ENCODE measurements at regions not wholly inside any gene's neighbourhood (a gene's known extent, or its start where the extent isn't known, plus 50 kb on each side); places are given as distances from the start of the nearest gene placed in this dataset.

GRCh38 chr4:125511715-125512114 lies 197.0 kb downstream of the FAT4 start:
- no peak for DNase-seq (ENCODE audit: low read depth in 2 of 2)

- DNase-seq (ENCODE audit: low read depth in 2 of 2): no peak
These were observed 200.3 kb downstream of the FAT4 start for GRCh38 chr4:125515016-125515415.

- DNase-seq (ENCODE audit: low read depth in 2 of 2): peak; percentile 51 to 86
These were observed 203.1 kb downstream of the FAT4 start for GRCh38 chr4:125517831-125518230.

- no peak for DNase-seq (ENCODE audit: low read depth in 2 of 2)
These were observed 203.5 kb downstream of the FAT4 start for GRCh38 chr4:125518281-125518680.

- no peak for DNase-seq (ENCODE audit: low read depth in 2 of 2)
These were observed 204.8 kb downstream of the FAT4 start for GRCh38 chr4:125519371-125520146.

GRCh38 chr4:125520258-125520990 lies 205.7 kb downstream of the FAT4 start:
- DNase-seq (ENCODE audit: low read depth in 2 of 2): peak; percentile 53 to 72

- DNase-seq (ENCODE audit: low read depth in 2 of 2): no peak
These were observed 207.8 kb downstream of the FAT4 start for GRCh38 chr4:125522588-125522987.

- DNase-seq (ENCODE audit: low read depth in 2 of 2): no peak
These were observed 208.2 kb downstream of the FAT4 start for GRCh38 chr4:125522992-125523391.

GRCh38 chr4:125526420-125526819 lies 211.7 kb downstream of the FAT4 start:
- no peak for DNase-seq (ENCODE audit: low read depth in 2 of 2)

GRCh38 chr4:125527681-125528080 lies 212.9 kb downstream of the FAT4 start:
- DNase-seq (ENCODE audit: low read depth in 2 of 2): no peak

GRCh38 chr4:125529071-125529470 lies 214.3 kb downstream of the FAT4 start:
- DNase-seq (ENCODE audit: low read depth in 2 of 2): no peak

- DNase-seq (ENCODE audit: low read depth in 2 of 2): no peak
These were observed 223.9 kb downstream of the FAT4 start for GRCh38 chr4:125538670-125539069.

GRCh38 chr4:125539691-125540090 lies 224.9 kb downstream of the FAT4 start:
- DNase-seq (ENCODE audit: low read depth in 2 of 2): no peak

GRCh38 chr4:125541836-125542385 lies 227.2 kb downstream of the FAT4 start:
- no peak for DNase-seq (ENCODE audit: low read depth in 2 of 2)

- DNase-seq (ENCODE audit: low read depth in 2 of 2): no peak
These were observed 231.5 kb downstream of the FAT4 start for GRCh38 chr4:125546272-125546671.

- peak; percentile 9 to 76 for DNase-seq (ENCODE audit: low read depth in 2 of 2)
These were observed 233.1 kb downstream of the FAT4 start for GRCh38 chr4:125547836-125548235.

- no peak for DNase-seq (ENCODE audit: low read depth in 2 of 2)
These were observed 236.0 kb downstream of the FAT4 start for GRCh38 chr4:125550769-125551168.

GRCh38 chr4:125551466-125551865 lies 236.7 kb downstream of the FAT4 start:
- DNase-seq (ENCODE audit: low read depth in 2 of 2): no peak

GRCh38 chr4:125551967-125552366 lies 237.2 kb downstream of the FAT4 start:
- no peak for DNase-seq (ENCODE audit: low read depth in 2 of 2)

GRCh38 chr4:125572601-125573000 lies 257.8 kb downstream of the FAT4 start:
- no peak for DNase-seq (ENCODE audit: low read depth in 2 of 2)

- DNase-seq (ENCODE audit: low read depth in 2 of 2): no peak
These were observed 258.6 kb downstream of the FAT4 start for GRCh38 chr4:125573368-125573767.

GRCh38 chr4:125573786-125574185 lies 259.0 kb downstream of the FAT4 start:
- no peak for DNase-seq (ENCODE audit: low read depth in 2 of 2)

GRCh38 chr4:125582302-125582701 lies 267.5 kb downstream of the FAT4 start:
- DNase-seq (ENCODE audit: low read depth in 2 of 2): peak; percentile 5 to 55

Measured in lung microvascular endothelial cell (primary cell).